BE2C (cell line): ENCODE measurements at regions not wholly inside any gene's neighbourhood (a gene's known extent, or its start where the extent isn't known, plus 50 kb on each side); places are given as distances from the start of the nearest gene placed in this dataset.

Source experiments
- DNase-seq: peaks from one replicate; pipeline ENCODE4 v3.0.0-alpha.2; 2020
- H3K27me3 ChIP-seq: fragments of 250-450 bp; sonication (Bioruptor Pico); 2 replicates; pipeline ENCODE4 v1.5.1; 2020; ENCODE audit warnings: mild to moderate bottlenecking
- H3K36me3 ChIP-seq: fragments of 250-450 bp; sonication (Bioruptor Pico); 2 replicates; pipeline ENCODE4 v1.5.1; 2020; ENCODE audit warnings: mild to moderate bottlenecking
- H3K4me1 ChIP-seq: fragments of 250-450 bp; sonication (Bioruptor Pico); 2 replicates; pipeline ENCODE4 v1.5.1; 2020
- H3K4me3 ChIP-seq: 2 replicates; pipeline ENCODE4 v1.5.1; 2011; ENCODE audit warnings: low read depth, low read length
- H3K9me3 ChIP-seq: fragments of 250-450 bp; sonication (Bioruptor Pico); 2 replicates; pipeline ENCODE4 v1.5.1; 2020
- CTCF ChIP-seq: IDR thresholded peaks from 2 replicates; pipeline ENCODE4 v1.5.1; 2012; ENCODE audit warnings: mild to moderate bottlenecking, low read depth, low read length

GRCh38 chr4:154142664-154143063, 348.9 kb downstream of the DCHS2 start:
- H3K4me3 ChIP-seq = no peak overlapping the region
- no peaks in the 10 kb centered on the region for H3K27me3 ChIP-seq
- H3K9me3 ChIP-seq = no peaks in the 10 kb centered on the region
- no peak for DNase-seq
- H3K4me1 ChIP-seq = no peaks in the 10 kb centered on the region
- H3K36me3 ChIP-seq = no peaks in the 10 kb centered on the region
- TF ChIP-seq CTCF = no peak

- Histone ChIP-seq H3K9me3 (no peaks in the 10 kb centered on the region), H3K27me3 (no peaks in the 10 kb centered on the region), H3K36me3 (no peaks in the 10 kb centered on the region), H3K4me1 (no peaks in the 10 kb centered on the region), H3K4me3 (no peak overlapping the region)
- TF ChIP-seq CTCF = no peak
- no peak for DNase-seq
Observed at GRCh38 chr4:154140869-154141268, 350.7 kb downstream of the DCHS2 start.

GRCh38 chr4:154137320-154137905, 348.5 kb upstream of the SFRP2 start:
- Histone ChIP-seq H3K4me3 (no peak overlapping the region), H3K36me3 (no peaks in the 10 kb centered on the region), H3K9me3 (no peaks in the 10 kb centered on the region), H3K4me1 (no peaks in the 10 kb centered on the region), H3K27me3 (peaks cover 3% of the 10 kb centered on the region; the same call in 1 of the 2 replicates)
- no peak for DNase-seq
- TF ChIP-seq CTCF = no peak

- no peaks in the 10 kb centered on the region for H3K9me3 ChIP-seq
- no peaks in the 10 kb centered on the region for H3K36me3 ChIP-seq
- H3K4me3 ChIP-seq = no peak overlapping the region
- no peak for TF ChIP-seq CTCF
- peaks cover 3% of the 10 kb centered on the region; the same call in 1 of the 2 replicates for H3K27me3 ChIP-seq
- no peak for DNase-seq
- no peaks in the 10 kb centered on the region for H3K4me1 ChIP-seq
Observed at GRCh38 chr4:154135576-154135975, 346.7 kb upstream of the SFRP2 start.

- DNase-seq = no peak
- no peaks in the 10 kb centered on the region for H3K4me1 ChIP-seq
- TF ChIP-seq CTCF = no peak
Observed at GRCh38 chr4:154132406-154132805, 343.5 kb upstream of the SFRP2 start.

GRCh38 chr4:154126276-154126675, 337.4 kb upstream of the SFRP2 start:
- no peak overlapping the region for H3K4me3 ChIP-seq
- H3K9me3 ChIP-seq = no peaks in the 10 kb centered on the region
- H3K4me1 ChIP-seq = no peaks in the 10 kb centered on the region
- DNase-seq = no peak
- no peaks in the 10 kb centered on the region for H3K27me3 ChIP-seq
- H3K36me3 ChIP-seq = no peaks in the 10 kb centered on the region
- TF ChIP-seq CTCF = no peak

More at GRCh38 chr4:154132406-154132805, 343.5 kb upstream of the SFRP2 start:
- H3K27me3 ChIP-seq = peaks cover 3% of the 10 kb centered on the region; the same call in 1 of the 2 replicates
- no peak overlapping the region for H3K4me3 ChIP-seq
- no peaks in the 10 kb centered on the region for H3K36me3 ChIP-seq
- no peaks in the 10 kb centered on the region for H3K9me3 ChIP-seq
